H9 (cell line): ENCODE measurements at regions not wholly inside any gene's neighbourhood (a gene's known extent, or its start where the extent isn't known, plus 50 kb on each side); places are given as distances from the start of the nearest gene placed in this dataset.

Experiments
- DNase-seq: peaks from one replicate; pipeline ENCODE4 v3.0.0-alpha.2; 2017
- H2AFZ ChIP-seq: one replicate; pipeline ENCODE4 v1.6.1; 2013; ENCODE audit warnings: mild to moderate bottlenecking, low read length, control low read depth, moderate library complexity
- H2AK5ac ChIP-seq: 2 replicates; pipeline ENCODE4 v1.6.1; 2013; ENCODE audit warnings: low read length, control low read depth, mixed read lengths; ENCODE audit not compliant: insufficient read length
- H2BK120ac ChIP-seq: one replicate; pipeline ENCODE4 v1.6.1; 2013; ENCODE audit warnings: low read depth, mild to moderate bottlenecking, low read length, control low read depth, inconsistent platforms; ENCODE audit not compliant: poor library complexity, severe bottlenecking
- H2BK12ac ChIP-seq: 2 replicates; pipeline ENCODE4 v1.6.1; 2013; ENCODE audit warnings: low read length, control low read depth, mixed read lengths, low read depth; ENCODE audit not compliant: insufficient read length
- H2BK15ac ChIP-seq: 2 replicates; pipeline ENCODE4 v1.6.1; 2013; ENCODE audit warnings: low read depth, low read length, control low read depth
- H2BK20ac ChIP-seq: one replicate; pipeline ENCODE4 v1.6.1; 2013; ENCODE audit warnings: low read depth, mild to moderate bottlenecking, low read length, control low read depth, inconsistent platforms; ENCODE audit not compliant: poor library complexity, severe bottlenecking
- H2BK5ac ChIP-seq: 2 replicates; pipeline ENCODE4 v1.6.1; 2013; ENCODE audit warnings: low read length, control low read depth, mixed read lengths; ENCODE audit not compliant: insufficient read length
- H3K14ac ChIP-seq: 2 replicates; pipeline ENCODE4 v1.6.1; 2013; ENCODE audit warnings: low read length, control low read depth; ENCODE audit not compliant: insufficient read depth
- H3K18ac ChIP-seq: 2 replicates; pipeline ENCODE4 v1.6.1; 2013; ENCODE audit warnings: low read depth, mild to moderate bottlenecking, mixed read lengths, low read length, control low read depth; ENCODE audit not compliant: insufficient read length
- H3K23ac ChIP-seq: 2 replicates; pipeline ENCODE4 v1.6.1; 2013; ENCODE audit warnings: low read length, control low read depth, mixed read lengths, low read depth; ENCODE audit not compliant: insufficient read length
- H3K23me2 ChIP-seq: 2 replicates; pipeline ENCODE4 v1.6.1; 2013; ENCODE audit warnings: low read depth, mild to moderate bottlenecking, mixed read lengths, low read length, control low read depth; ENCODE audit not compliant: insufficient read length, poor library complexity, severe bottlenecking
- H3K27ac ChIP-seq: 2 replicates; pipeline ENCODE4 v1.5.1; 2013; ENCODE audit warnings: low read length, control low read depth, mixed read lengths, low read depth; ENCODE audit not compliant: insufficient read length
- H3K27me3 ChIP-seq: 2 replicates; pipeline ENCODE4 v1.6.1; 2013; ENCODE audit warnings: low read length, control low read depth, inconsistent platforms; ENCODE audit not compliant: insufficient read depth
- H3K4ac ChIP-seq: 2 replicates; pipeline ENCODE4 v1.6.1; 2013; ENCODE audit warnings: low read depth, mild to moderate bottlenecking, control low read depth, inconsistent platforms, low read length, moderate library complexity
- H3K4me1 ChIP-seq: 2 replicates; pipeline ENCODE4 v1.6.1; 2013; ENCODE audit warnings: low read length, control low read depth, inconsistent platforms; ENCODE audit not compliant: insufficient read depth
- H3K4me2 ChIP-seq: 2 replicates; pipeline ENCODE4 v1.6.1; 2013; ENCODE audit warnings: low read length, control low read depth, mixed read lengths; ENCODE audit not compliant: insufficient read length, insufficient read depth
- H3K56ac ChIP-seq: 2 replicates; pipeline ENCODE4 v1.6.1; 2013; ENCODE audit warnings: low read depth, mild to moderate bottlenecking, mixed read lengths, low read length, control low read depth; ENCODE audit not compliant: insufficient read length
- H3K79me1 ChIP-seq: 2 replicates; pipeline ENCODE4 v1.6.1; 2013; ENCODE audit warnings: low read depth, mild to moderate bottlenecking, moderate library complexity, low read length, control low read depth, inconsistent platforms; ENCODE audit not compliant: insufficient read depth, poor library complexity, severe bottlenecking
- H3K79me2 ChIP-seq: 2 replicates; pipeline ENCODE4 v1.6.1; 2013; ENCODE audit warnings: low read length, control low read depth, inconsistent platforms; ENCODE audit not compliant: insufficient read depth
- H3K9ac ChIP-seq: 2 replicates; pipeline ENCODE4 v1.6.1; 2013; ENCODE audit warnings: low read length, control low read depth, mixed read lengths; ENCODE audit not compliant: insufficient read length; ENCODE audit errors: extremely low read depth
- H3K9me3 ChIP-seq: one replicate; pipeline ENCODE4 v1.6.1; 2013; ENCODE audit warnings: low read depth, low read length, inconsistent platforms; ENCODE audit not compliant: control insufficient read depth
- H3T11ph ChIP-seq: one replicate; pipeline ENCODE4 v1.6.1; 2013; ENCODE audit warnings: mild to moderate bottlenecking, low read length, control low read depth, inconsistent platforms
- H4K20me1 ChIP-seq: one replicate; pipeline ENCODE4 v1.6.1; 2013; ENCODE audit not compliant: control insufficient read depth, insufficient read length, insufficient read depth
- H4K5ac ChIP-seq: 2 replicates; pipeline ENCODE4 v1.6.1; 2013; ENCODE audit warnings: low read depth, mild to moderate bottlenecking, mixed read lengths, low read length, control low read depth; ENCODE audit not compliant: insufficient read length
- H4K8ac ChIP-seq: replicated peaks from 2 replicates; pipeline ENCODE4 v1.6.1; 2013; ENCODE audit warnings: low read length, control low read depth, mixed read lengths, low read depth; ENCODE audit not compliant: insufficient read length
- H4K91ac ChIP-seq: 2 replicates; pipeline ENCODE4 v1.6.1; 2013; ENCODE audit warnings: low read depth, mild to moderate bottlenecking, moderate library complexity, mixed read lengths, low read length, control low read depth; ENCODE audit not compliant: insufficient read length
- H3K27ac Mint-ChIP-seq, 3 experiments: 2 replicates in 2 of 3; 3 replicates in 1 of 3; pipeline ENCODE4 v1.8.0; 2020 to 2021; ENCODE audit warnings: mixed read lengths in 3 of 3, mild to moderate bottlenecking in 1 of 3, moderate library complexity in 1 of 3
- H3K27me3 Mint-ChIP-seq: 2 replicates; pipeline ENCODE4 v1.8.0; 2021; ENCODE audit warnings: low read depth, mild to moderate bottlenecking, moderate library complexity, mixed read lengths
- H3K36me3 Mint-ChIP-seq, 3 experiments: 2 replicates in 2 of 3; 3 replicates in 1 of 3; pipeline ENCODE4 v1.8.0; 2020 to 2021; ENCODE audit warnings: low read depth in 3 of 3, mixed read lengths in 3 of 3; ENCODE audit not compliant: insufficient read depth in 1 of 3
- H3K4me1 Mint-ChIP-seq, 2 experiments: 2 replicates each; pipeline ENCODE4 v1.8.0; 2020; ENCODE audit warnings: mixed read lengths in 2 of 2
- H3K4me3 Mint-ChIP-seq, 2 experiments: 2 replicates in 1 of 2; 3 replicates in 1 of 2; pipeline ENCODE4 v1.8.0; 2020 to 2021; ENCODE audit warnings: mild to moderate bottlenecking in 2 of 2, mixed read lengths in 2 of 2, moderate library complexity in 1 of 2
- H3K9me3 Mint-ChIP-seq, 2 experiments: 2 replicates in 1 of 2; 3 replicates in 1 of 2; pipeline ENCODE4 v1.8.0; 2020; ENCODE audit warnings: mild to moderate bottlenecking in 2 of 2, mixed read lengths in 2 of 2, moderate library complexity in 1 of 2
- WGBS: extraction: QIAGEN DNeasy Blood & Tissue Kit; methylation state at CpG from one replicate; pipeline ENCODE4 v1.1.7; 2013; ENCODE audit warnings: missing lambda C conversion rate, low lambda C conversion rate, mixed read lengths; ENCODE audit not compliant: insufficient read length; ENCODE audit errors: extremely low coverage; 5-methylcytosine and 5-hydroxymethylcytosine counted together
- TF ChIP-seq, protein P1 (sequence below): fragments of 200-600 bp; sonication (generic); conservative IDR thresholded peaks from 3 replicates; pipeline ENCODE4 v1.8.0; 2021; ENCODE audit warnings: antibody characterized with exemption, mild to moderate bottlenecking

DNA sequence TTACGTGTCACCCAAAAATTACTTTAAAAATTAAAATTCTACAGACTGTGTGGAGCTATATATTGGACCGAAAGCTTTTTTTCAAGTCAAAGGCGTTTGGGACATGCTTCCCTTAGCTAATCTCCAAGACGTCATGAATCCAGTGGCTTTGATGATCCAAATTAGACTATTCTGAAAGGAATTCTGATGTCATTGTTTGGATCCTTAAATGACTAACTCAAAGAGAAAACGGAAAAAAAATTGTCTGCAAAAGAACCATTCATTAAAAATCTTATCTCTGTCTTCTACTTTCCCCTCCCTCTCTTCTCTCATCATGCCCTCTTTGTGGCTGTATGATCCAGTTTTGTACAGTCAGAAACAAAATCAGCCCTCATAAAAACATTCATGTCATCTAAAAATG lies 161.8 kb downstream of the ETV1 start:
- Histone ChIP-seq H3K23ac (no peak overlapping the region), H3K14ac (no peak overlapping the region), H3K9ac (no peak overlapping the region), H3K4me2 (no peak overlapping the region), H3K27ac (no peak overlapping the region), H4K20me1 (no peaks in the 10 kb centered on the region), H2BK5ac (no peak overlapping the region), H2AK5ac (no peak overlapping the region), H3K18ac (no peak overlapping the region), H3K9me3 (no peaks in the 10 kb centered on the region), H2BK15ac (no peak overlapping the region), H4K91ac (no peak overlapping the region), H3K79me2 (no peaks in the 10 kb centered on the region), H2BK20ac (no peak overlapping the region), H2AFZ (no peak overlapping the region), H3K56ac (no peak overlapping the region), H3K79me1 (no peaks in the 10 kb centered on the region), H2BK120ac (no peak overlapping the region), H4K8ac (no peak overlapping the region), H2BK12ac (no peak overlapping the region), H3K4ac (no peak overlapping the region), H4K5ac (no peak overlapping the region), H3T11ph (no peak overlapping the region), H3K4me1 (no peaks in the 10 kb centered on the region), H3K23me2 (no peaks in the 10 kb centered on the region), H3K27me3 (no peaks in the 10 kb centered on the region)
- H3K9me3 Mint-ChIP-seq = no peaks in the 10 kb centered on the region
- no peak overlapping the region for H3K27ac Mint-ChIP-seq
- H3K4me3 Mint-ChIP-seq = no peak overlapping the region
- no peaks in the 10 kb centered on the region for H3K27me3 Mint-ChIP-seq
- no peak for DNase-seq
- H3K36me3 Mint-ChIP-seq = no peaks in the 10 kb centered on the region
- no CpG with 5 or more reads among the region's 5 CpGs for WGBS
- TF ChIP-seq, protein P1, sequence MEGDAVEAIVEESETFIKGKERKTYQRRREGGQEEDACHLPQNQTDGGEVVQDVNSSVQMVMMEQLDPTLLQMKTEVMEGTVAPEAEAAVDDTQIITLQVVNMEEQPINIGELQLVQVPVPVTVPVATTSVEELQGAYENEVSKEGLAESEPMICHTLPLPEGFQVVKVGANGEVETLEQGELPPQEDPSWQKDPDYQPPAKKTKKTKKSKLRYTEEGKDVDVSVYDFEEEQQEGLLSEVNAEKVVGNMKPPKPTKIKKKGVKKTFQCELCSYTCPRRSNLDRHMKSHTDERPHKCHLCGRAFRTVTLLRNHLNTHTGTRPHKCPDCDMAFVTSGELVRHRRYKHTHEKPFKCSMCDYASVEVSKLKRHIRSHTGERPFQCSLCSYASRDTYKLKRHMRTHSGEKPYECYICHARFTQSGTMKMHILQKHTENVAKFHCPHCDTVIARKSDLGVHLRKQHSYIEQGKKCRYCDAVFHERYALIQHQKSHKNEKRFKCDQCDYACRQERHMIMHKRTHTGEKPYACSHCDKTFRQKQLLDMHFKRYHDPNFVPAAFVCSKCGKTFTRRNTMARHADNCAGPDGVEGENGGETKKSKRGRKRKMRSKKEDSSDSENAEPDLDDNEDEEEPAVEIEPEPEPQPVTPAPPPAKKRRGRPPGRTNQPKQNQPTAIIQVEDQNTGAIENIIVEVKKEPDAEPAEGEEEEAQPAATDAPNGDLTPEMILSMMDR = no peak
- peaks cover 10% of the 10 kb centered on the region in 2 experiments for H3K4me1 Mint-ChIP-seq
